K562 (cell line): ENCODE measurements at regions not wholly inside any gene's neighbourhood (a gene's known extent, or its start where the extent isn't known, plus 50 kb on each side); places are given as distances from the start of the nearest gene placed in this dataset.

Experiments
- BACH1 ChIP-seq: fragments of 200-800 bp; sonication (Bioruptor generic); IDR thresholded peaks from 2 replicates; pipeline ENCODE4 v1.6.1; 2016; ENCODE audit warnings: missing genetic modification characterization, missing compliant biosample characterization
- DPF2 ChIP-seq: fragments of 450-650 bp; IDR thresholded peaks from 2 replicates; pipeline ENCODE4 v1.6.1; 2016
- FOXK1 ChIP-seq: sonication (generic); formaldehyde crosslinking; IDR thresholded peaks from 2 replicates; pipeline ENCODE4 v1.8.0; 2022; ENCODE audit warnings: missing genetic modification reagents, mild to moderate bottlenecking, borderline replicate concordance
- JUNB ChIP-seq: fragments of 450-650 bp; formaldehyde crosslinking; conservative IDR thresholded peaks from 2 replicates; pipeline ENCODE4 v1.4.0; 2020; ENCODE audit warnings: mild to moderate bottlenecking
- NEUROD1 ChIP-seq: fragments of 150-350 bp; IDR thresholded peaks from 2 replicates; pipeline ENCODE4 v1.6.1; 2014; ENCODE audit warnings: borderline replicate concordance, low read length, low read depth; ENCODE audit not compliant: partially characterized antibody
- RAD21 ChIP-seq, 2 experiments: fragments of 250-450 bp in 1 of 2; fragments of 450-650 bp in 1 of 2; sonication (Bioruptor Pico) in 1 of 2; formaldehyde crosslinking in 1 of 2; IDR thresholded peaks in 1 of 2; conservative IDR thresholded peaks in 1 of 2; 2 replicates each; pipeline versions ENCODE4 v1.4.0 to v1.8.0; 2020 to 2022; ENCODE audit warnings: mild to moderate bottlenecking in 2 of 2, moderate library complexity in 1 of 2
- WHSC1 ChIP-seq: IDR thresholded peaks from one replicate; pipeline ENCODE4 v1.6.1; 2012; ENCODE audit warnings: low read length, control low read depth, inconsistent platforms
- ZNF77 ChIP-seq: fragments of 250-450 bp; sonication (Bioruptor Pico); IDR thresholded peaks from 2 replicates; pipeline ENCODE4 v1.5.0; 2020
- ZSCAN32 ChIP-seq: fragments of 450-650 bp; formaldehyde crosslinking; IDR thresholded peaks from 2 replicates; pipeline ENCODE4 v1.4.0; 2020; ENCODE audit warnings: mild to moderate bottlenecking, moderate library complexity
- TF ChIP-seq, protein P1 (sequence below): fragments of 450-650 bp; IDR thresholded peaks from 2 replicates; pipeline ENCODE4 v1.6.1; 2016; ENCODE audit warnings: mild to moderate bottlenecking, moderate library complexity
- TF ChIP-seq, protein P2 (sequence below): fragments of 250-450 bp; sonication (Bioruptor Pico); IDR thresholded peaks from 2 replicates; pipeline ENCODE4 v1.5.0; 2021
- TF ChIP-seq, protein P3 (sequence below): sonication (generic); formaldehyde crosslinking; IDR thresholded peaks from 2 replicates; pipeline ENCODE4 v1.8.0; 2022; ENCODE audit warnings: mild to moderate bottlenecking, missing genetic modification reagents
- TF ChIP-seq, protein P4 (sequence below), 2 experiments: fragments of 450-650 bp in 1 of 2; sonication (generic) in 1 of 2; formaldehyde crosslinking in 1 of 2; IDR thresholded peaks in 1 of 2; conservative IDR thresholded peaks in 1 of 2; 2 replicates each; pipeline versions ENCODE4 v1.6.1 to v1.8.1; 2016 to 2023; ENCODE audit warnings: mild to moderate bottlenecking in 2 of 2, moderate library complexity in 2 of 2, inconsistent platforms in 1 of 2, missing genetic modification reagents in 1 of 2
- TF ChIP-seq, protein P5 (sequence below): fragments of 450-650 bp; IDR thresholded peaks from 2 replicates; pipeline ENCODE4 v1.6.1; 2016

DNA sequence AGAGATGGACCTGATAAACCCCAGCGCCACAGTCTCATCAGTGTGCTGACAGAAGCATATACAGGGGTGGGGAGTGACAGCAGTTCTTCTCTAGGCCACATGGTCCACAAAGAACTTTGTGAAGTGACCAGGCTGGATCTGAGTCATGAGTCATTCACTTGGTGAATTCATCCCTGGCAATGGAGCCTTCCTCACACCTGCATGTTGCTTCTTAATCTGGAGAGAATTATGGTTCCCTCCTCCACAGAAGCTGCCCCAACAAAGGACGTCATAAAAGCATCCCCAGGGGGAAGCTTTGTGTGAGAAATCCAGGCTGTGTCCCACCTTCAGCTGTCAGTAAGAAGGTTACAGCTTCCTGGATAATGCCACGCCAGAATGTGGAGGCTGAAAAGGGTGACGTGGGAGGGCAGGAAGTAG lies 215.6 kb upstream of the MAF start (continued):
- TF ChIP-seq, protein P1, sequence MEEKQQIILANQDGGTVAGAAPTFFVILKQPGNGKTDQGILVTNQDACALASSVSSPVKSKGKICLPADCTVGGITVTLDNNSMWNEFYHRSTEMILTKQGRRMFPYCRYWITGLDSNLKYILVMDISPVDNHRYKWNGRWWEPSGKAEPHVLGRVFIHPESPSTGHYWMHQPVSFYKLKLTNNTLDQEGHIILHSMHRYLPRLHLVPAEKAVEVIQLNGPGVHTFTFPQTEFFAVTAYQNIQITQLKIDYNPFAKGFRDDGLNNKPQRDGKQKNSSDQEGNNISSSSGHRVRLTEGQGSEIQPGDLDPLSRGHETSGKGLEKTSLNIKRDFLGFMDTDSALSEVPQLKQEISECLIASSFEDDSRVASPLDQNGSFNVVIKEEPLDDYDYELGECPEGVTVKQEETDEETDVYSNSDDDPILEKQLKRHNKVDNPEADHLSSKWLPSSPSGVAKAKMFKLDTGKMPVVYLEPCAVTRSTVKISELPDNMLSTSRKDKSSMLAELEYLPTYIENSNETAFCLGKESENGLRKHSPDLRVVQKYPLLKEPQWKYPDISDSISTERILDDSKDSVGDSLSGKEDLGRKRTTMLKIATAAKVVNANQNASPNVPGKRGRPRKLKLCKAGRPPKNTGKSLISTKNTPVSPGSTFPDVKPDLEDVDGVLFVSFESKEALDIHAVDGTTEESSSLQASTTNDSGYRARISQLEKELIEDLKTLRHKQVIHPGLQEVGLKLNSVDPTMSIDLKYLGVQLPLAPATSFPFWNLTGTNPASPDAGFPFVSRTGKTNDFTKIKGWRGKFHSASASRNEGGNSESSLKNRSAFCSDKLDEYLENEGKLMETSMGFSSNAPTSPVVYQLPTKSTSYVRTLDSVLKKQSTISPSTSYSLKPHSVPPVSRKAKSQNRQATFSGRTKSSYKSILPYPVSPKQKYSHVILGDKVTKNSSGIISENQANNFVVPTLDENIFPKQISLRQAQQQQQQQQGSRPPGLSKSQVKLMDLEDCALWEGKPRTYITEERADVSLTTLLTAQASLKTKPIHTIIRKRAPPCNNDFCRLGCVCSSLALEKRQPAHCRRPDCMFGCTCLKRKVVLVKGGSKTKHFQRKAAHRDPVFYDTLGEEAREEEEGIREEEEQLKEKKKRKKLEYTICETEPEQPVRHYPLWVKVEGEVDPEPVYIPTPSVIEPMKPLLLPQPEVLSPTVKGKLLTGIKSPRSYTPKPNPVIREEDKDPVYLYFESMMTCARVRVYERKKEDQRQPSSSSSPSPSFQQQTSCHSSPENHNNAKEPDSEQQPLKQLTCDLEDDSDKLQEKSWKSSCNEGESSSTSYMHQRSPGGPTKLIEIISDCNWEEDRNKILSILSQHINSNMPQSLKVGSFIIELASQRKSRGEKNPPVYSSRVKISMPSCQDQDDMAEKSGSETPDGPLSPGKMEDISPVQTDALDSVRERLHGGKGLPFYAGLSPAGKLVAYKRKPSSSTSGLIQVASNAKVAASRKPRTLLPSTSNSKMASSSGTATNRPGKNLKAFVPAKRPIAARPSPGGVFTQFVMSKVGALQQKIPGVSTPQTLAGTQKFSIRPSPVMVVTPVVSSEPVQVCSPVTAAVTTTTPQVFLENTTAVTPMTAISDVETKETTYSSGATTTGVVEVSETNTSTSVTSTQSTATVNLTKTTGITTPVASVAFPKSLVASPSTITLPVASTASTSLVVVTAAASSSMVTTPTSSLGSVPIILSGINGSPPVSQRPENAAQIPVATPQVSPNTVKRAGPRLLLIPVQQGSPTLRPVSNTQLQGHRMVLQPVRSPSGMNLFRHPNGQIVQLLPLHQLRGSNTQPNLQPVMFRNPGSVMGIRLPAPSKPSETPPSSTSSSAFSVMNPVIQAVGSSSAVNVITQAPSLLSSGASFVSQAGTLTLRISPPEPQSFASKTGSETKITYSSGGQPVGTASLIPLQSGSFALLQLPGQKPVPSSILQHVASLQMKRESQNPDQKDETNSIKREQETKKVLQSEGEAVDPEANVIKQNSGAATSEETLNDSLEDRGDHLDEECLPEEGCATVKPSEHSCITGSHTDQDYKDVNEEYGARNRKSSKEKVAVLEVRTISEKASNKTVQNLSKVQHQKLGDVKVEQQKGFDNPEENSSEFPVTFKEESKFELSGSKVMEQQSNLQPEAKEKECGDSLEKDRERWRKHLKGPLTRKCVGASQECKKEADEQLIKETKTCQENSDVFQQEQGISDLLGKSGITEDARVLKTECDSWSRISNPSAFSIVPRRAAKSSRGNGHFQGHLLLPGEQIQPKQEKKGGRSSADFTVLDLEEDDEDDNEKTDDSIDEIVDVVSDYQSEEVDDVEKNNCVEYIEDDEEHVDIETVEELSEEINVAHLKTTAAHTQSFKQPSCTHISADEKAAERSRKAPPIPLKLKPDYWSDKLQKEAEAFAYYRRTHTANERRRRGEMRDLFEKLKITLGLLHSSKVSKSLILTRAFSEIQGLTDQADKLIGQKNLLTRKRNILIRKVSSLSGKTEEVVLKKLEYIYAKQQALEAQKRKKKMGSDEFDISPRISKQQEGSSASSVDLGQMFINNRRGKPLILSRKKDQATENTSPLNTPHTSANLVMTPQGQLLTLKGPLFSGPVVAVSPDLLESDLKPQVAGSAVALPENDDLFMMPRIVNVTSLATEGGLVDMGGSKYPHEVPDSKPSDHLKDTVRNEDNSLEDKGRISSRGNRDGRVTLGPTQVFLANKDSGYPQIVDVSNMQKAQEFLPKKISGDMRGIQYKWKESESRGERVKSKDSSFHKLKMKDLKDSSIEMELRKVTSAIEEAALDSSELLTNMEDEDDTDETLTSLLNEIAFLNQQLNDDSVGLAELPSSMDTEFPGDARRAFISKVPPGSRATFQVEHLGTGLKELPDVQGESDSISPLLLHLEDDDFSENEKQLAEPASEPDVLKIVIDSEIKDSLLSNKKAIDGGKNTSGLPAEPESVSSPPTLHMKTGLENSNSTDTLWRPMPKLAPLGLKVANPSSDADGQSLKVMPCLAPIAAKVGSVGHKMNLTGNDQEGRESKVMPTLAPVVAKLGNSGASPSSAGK, result peak; percentile 33; the same call in 1 of the 2 replicates
- TF ChIP-seq RAD21 (CRISPR knock-in tag; conservative IDR thresholded peaks at IDR 0.05 in 1 of 2, IDR thresholded peaks at IDR 0.05 in 1 of 2) (no peak), JUNB (CRISPR knock-in tag) (no peak), WHSC1 (no peak), ZNF77 (CRISPR knock-in tag) (no peak), ZSCAN32 (CRISPR knock-in tag) (no peak), BACH1 (tag) (0 out of 2 replicates have a peak, but pooled peaks have one; percentile 14), DPF2 (no peak), NEUROD1 (no peak), FOXK1 (CRISPR knock-in tag) (no peak)
- TF ChIP-seq, protein P2, sequence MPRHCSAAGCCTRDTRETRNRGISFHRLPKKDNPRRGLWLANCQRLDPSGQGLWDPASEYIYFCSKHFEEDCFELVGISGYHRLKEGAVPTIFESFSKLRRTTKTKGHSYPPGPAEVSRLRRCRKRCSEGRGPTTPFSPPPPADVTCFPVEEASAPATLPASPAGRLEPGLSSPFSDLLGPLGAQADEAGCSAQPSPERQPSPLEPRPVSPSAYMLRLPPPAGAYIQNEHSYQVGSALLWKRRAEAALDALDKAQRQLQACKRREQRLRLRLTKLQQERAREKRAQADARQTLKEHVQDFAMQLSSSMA (CRISPR knock-in tag), result no peak
- TF ChIP-seq, protein P3, sequence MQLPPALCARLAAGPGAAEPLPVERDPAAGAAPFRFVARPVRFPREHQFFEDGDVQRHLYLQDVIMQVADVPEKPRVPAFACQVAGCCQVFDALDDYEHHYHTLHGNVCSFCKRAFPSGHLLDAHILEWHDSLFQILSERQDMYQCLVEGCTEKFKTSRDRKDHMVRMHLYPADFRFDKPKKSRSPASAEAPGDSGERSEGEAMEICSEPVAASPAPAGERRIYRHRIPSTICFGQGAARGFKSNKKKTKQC (CRISPR knock-in tag), result no peak
- TF ChIP-seq, protein P4, sequence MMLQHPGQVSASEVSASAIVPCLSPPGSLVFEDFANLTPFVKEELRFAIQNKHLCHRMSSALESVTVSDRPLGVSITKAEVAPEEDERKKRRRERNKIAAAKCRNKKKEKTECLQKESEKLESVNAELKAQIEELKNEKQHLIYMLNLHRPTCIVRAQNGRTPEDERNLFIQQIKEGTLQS (IDR thresholded peaks at IDR 0.05), result peak; percentile 74; the same call in 1 of the 2 replicates
- TF ChIP-seq, protein P4 (CRISPR knock-in tag; conservative IDR thresholded peaks at IDR 0.05), result no peak
- TF ChIP-seq, protein P5, sequence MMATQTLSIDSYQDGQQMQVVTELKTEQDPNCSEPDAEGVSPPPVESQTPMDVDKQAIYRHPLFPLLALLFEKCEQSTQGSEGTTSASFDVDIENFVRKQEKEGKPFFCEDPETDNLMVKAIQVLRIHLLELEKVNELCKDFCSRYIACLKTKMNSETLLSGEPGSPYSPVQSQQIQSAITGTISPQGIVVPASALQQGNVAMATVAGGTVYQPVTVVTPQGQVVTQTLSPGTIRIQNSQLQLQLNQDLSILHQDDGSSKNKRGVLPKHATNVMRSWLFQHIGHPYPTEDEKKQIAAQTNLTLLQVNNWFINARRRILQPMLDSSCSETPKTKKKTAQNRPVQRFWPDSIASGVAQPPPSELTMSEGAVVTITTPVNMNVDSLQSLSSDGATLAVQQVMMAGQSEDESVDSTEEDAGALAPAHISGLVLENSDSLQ, result peak; percentile 58
